ENCODE measurements at regions not wholly inside any gene's neighbourhood (a gene's known extent, or its start where the extent isn't known, plus 50 kb on each side); places are given as distances from the start of the nearest gene placed in this dataset.

DNA sequence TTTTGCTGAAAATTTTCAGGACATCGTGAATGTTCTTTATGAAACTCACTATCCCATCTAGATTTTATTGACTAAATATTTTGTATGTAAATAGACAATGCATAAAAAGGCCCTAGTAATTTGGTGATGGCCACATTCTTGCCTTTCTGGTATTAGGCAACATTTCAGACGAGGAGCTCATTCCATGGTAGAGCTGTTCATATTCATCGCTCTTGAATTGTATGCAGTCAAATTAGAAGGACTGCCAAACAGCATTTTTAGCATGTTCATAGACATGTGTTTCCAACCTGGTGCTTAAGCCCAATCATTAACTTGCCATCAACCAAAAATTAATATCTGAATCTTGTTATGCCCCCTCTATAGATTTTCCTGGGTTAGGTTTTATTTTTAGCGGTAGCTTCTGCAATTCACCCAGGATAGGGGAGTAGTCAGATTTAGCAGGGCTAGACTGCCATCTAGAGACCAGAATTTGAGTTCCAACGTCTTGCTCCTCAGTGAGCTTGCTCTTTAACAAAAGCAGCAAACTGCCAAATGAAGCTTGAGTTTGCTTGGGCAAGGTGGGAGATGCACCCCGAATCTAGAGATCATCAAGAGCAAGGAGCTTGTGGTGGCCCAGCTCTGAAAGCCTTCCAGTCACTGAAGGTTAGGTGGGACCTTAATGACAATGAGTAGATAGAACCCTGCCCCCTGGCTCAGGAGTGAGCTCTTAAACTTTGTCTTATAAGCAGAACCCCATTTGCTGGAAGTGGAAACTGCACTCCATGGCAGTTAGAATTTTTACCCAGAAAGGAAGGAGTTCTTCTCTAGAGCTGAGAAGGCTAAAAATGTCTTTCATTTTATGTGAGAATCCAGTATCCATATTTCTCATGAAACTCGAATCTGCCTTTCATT is 456.2 kb downstream of the RASEF start:
- TF ChIP-seq YY1 (IDR thresholded peaks at IDR 0.05; ENCODE audit: insufficient read depth, insufficient read length): no peak
- no peak for TF ChIP-seq ZNF274 (IDR thresholded peaks at IDR 0.05; ENCODE audit: low read depth, low read length)
- TF ChIP-seq SUZ12 (IDR thresholded peaks at IDR 0.05; ENCODE audit: extremely low read depth, insufficient read depth, insufficient read length): no peak
